Panc1 (cell line): ENCODE measurements at regions not wholly inside any gene's neighbourhood (a gene's known extent, or its start where the extent isn't known, plus 50 kb on each side); places are given as distances from the start of the nearest gene placed in this dataset.

Source experiments
- ATAC-seq: fragments of 200-7000 bp; cut with Tn5 transposase; 2 replicates; pipeline ENCODE4 v1.9.1; 2020; ENCODE audit warnings: mild to moderate bottlenecking, moderate library complexity
- BruUV-seq: library from RNA; stranded (reverse); fragments of 400-500 nt; replicated peaks from 2 replicates; lab custom pipeline; 2021; lab: Mats Ljungman, UMichigan
- CTCF ChIA-PET: fragments of 300-600 bp; sonication (Branson Sonifier 250); formaldehyde crosslinking; loops from one replicate; lab custom pipeline; 2022; ENCODE audit warnings: antibody characterized with exemption; lab: Charles Lee
- POLR2A ChIA-PET: fragments of 300-600 bp; sonication (Branson Sonifier 250); formaldehyde crosslinking; loops from one replicate; lab custom pipeline; 2022; ENCODE audit warnings: antibody characterized with exemption; lab: Charles Lee
- DNase-seq: peaks from one replicate; pipeline ENCODE4 v3.0.0-alpha.2; 2010; ENCODE audit warnings: low read depth, low spot score
- H3K27ac ChIP-seq: 2 replicates; pipeline ENCODE4 v1.5.1; 2011; ENCODE audit warnings: mild to moderate bottlenecking, low read length, inconsistent platforms
- H3K27me3 ChIP-seq: fragments of 200-500 bp; sonication (Bioruptor generic); 2 replicates; pipeline ENCODE4 v1.6.0; 2014; ENCODE audit warnings: low read length, inconsistent platforms; ENCODE audit not compliant: control insufficient read depth, insufficient read depth
- H3K36me3 ChIP-seq: fragments of 200-500 bp; sonication (Bioruptor generic); 2 replicates; pipeline ENCODE4 v1.5.1; 2014; ENCODE audit warnings: inconsistent platforms, mild to moderate bottlenecking, low read length, moderate library complexity; ENCODE audit not compliant: control insufficient read depth, insufficient read depth
- H3K4me1 ChIP-seq: 2 replicates; pipeline ENCODE4 v1.5.1; 2011; ENCODE audit warnings: inconsistent platforms, mild to moderate bottlenecking, low read length, moderate library complexity; ENCODE audit not compliant: control insufficient read depth, insufficient read depth
- H3K4me3 ChIP-seq, 2 experiments: 2 replicates each; pipeline ENCODE4 v1.5.1; 2011 to 2012; ENCODE audit warnings: low read depth in 2 of 2, low read length in 2 of 2, mild to moderate bottlenecking in 2 of 2, inconsistent platforms in 1 of 2, moderate library complexity in 1 of 2
- H3K9me3 ChIP-seq: fragments of 200-500 bp; sonication (Bioruptor generic); 2 replicates; pipeline ENCODE4 v1.5.1; 2014; ENCODE audit warnings: low read depth, mild to moderate bottlenecking, inconsistent platforms, low read length, moderate library complexity; ENCODE audit not compliant: control insufficient read depth, insufficient read depth
- CTCF ChIP-seq: fragments of 450-650 bp; IDR thresholded peaks from 2 replicates; pipeline ENCODE4 v1.5.1; 2017; ENCODE audit warnings: mild to moderate bottlenecking
- POLR2AphosphoS5 ChIP-seq: IDR thresholded peaks from 2 replicates; pipeline ENCODE4 v1.6.1; 2012; ENCODE audit warnings: mild to moderate bottlenecking, low read depth, low read length, moderate library complexity
- SIN3A ChIP-seq: IDR thresholded peaks from 2 replicates; pipeline ENCODE4 v1.6.1; 2012; ENCODE audit warnings: low read depth, mild to moderate bottlenecking, low read length, moderate library complexity, borderline replicate concordance; ENCODE audit not compliant: insufficient read depth
- TCF7L2 ChIP-seq: IDR thresholded peaks from 2 replicates; pipeline ENCODE4 v1.6.1; 2011; ENCODE audit warnings: mild to moderate bottlenecking, low read depth, low read length, inconsistent platforms
- in situ Hi-C: cut with HindIII; loops from 2 replicates; pipeline ENCODE4 v1.10.0; 2016; ENCODE audit warnings: low sequenced_read_pairs, low pct_unique_long_range_greater_than_20kb
- intact Hi-C: fragments of 100-400 bp; cut with micrococcal nuclease; formaldehyde crosslinking; loops from one replicate; pipeline ENCODE4 v1.10.0; 2022; ENCODE audit not compliant: unreplicated experiment
- TF ChIP-seq, protein P1 (sequence below), 2 experiments: IDR thresholded peaks; 2 replicates each; pipeline ENCODE4 v1.6.1; 2011 to 2012; ENCODE audit warnings: low read depth in 2 of 2, control low read depth in 1 of 2, low read length in 1 of 2, mild to moderate bottlenecking in 1 of 2, moderate library complexity in 1 of 2; ENCODE audit not compliant: insufficient read depth in 1 of 2

DNA sequence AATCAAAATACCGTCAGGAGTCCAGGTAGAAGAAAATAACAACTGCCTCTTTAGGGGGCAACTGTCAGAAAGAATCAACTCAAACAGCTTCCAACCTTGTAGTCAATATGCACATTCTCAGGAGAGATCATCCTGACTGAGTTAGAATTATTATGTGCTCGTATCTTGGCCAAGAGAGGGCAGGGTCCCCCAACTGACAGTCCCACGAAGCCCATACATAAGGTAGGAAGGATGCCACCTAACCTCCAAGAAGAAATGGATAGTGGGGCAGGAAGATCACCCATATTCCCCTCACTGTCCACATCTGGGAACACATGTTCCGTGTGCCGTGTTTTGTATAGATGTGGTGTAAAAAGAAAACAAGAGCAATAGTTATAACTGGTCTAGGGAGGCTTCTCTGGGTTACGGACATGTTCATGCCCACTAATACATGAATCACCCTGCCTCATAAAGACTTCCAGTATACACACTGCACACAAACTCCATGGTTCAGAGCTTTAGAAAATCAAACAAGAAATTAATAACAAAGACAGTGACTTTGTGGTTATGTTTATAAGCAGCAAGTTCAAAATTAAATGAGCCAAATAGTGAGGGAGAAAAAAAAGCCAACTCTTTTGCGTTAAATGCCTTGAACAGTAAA lies 295.6 kb downstream of the FGFR2 start:
- Histone ChIP-seq H3K4me3 (no peak overlapping the region), H3K9me3 (no peaks in the 10 kb centered on the region), H3K27ac (no peak overlapping the region), H3K4me1 (no peaks in the 10 kb centered on the region), H3K36me3 (no peaks in the 10 kb centered on the region), H3K27me3 (no peaks in the 10 kb centered on the region)
- POLR2A ChIA-PET = no interaction called here
- TF ChIP-seq CTCF (peak; percentile 25; the same call in 1 of the 2 replicates), SIN3A (no peak), TCF7L2 (no peak), POLR2AphosphoS5 (no peak)
- CTCF ChIA-PET = no interaction called here
- intact Hi-C loops (no loop called here), in situ Hi-C loops (no loop called here)
- peak; percentile 72; the same call in 1 of the 2 replicates for ATAC-seq
- DNase-seq = no peak
- BruUV-seq = no TSS peak

- H3K4me1 ChIP-seq = no peaks in the 10 kb centered on the region
- no peak overlapping the region for H3K4me3 ChIP-seq
- ATAC-seq (no peak), DNase-seq (no peak)
- in situ Hi-C loops = no loop called here
- H3K9me3 ChIP-seq = no peaks in the 10 kb centered on the region
- H3K36me3 ChIP-seq = no peaks in the 10 kb centered on the region
- TF ChIP-seq, protein P1, sequence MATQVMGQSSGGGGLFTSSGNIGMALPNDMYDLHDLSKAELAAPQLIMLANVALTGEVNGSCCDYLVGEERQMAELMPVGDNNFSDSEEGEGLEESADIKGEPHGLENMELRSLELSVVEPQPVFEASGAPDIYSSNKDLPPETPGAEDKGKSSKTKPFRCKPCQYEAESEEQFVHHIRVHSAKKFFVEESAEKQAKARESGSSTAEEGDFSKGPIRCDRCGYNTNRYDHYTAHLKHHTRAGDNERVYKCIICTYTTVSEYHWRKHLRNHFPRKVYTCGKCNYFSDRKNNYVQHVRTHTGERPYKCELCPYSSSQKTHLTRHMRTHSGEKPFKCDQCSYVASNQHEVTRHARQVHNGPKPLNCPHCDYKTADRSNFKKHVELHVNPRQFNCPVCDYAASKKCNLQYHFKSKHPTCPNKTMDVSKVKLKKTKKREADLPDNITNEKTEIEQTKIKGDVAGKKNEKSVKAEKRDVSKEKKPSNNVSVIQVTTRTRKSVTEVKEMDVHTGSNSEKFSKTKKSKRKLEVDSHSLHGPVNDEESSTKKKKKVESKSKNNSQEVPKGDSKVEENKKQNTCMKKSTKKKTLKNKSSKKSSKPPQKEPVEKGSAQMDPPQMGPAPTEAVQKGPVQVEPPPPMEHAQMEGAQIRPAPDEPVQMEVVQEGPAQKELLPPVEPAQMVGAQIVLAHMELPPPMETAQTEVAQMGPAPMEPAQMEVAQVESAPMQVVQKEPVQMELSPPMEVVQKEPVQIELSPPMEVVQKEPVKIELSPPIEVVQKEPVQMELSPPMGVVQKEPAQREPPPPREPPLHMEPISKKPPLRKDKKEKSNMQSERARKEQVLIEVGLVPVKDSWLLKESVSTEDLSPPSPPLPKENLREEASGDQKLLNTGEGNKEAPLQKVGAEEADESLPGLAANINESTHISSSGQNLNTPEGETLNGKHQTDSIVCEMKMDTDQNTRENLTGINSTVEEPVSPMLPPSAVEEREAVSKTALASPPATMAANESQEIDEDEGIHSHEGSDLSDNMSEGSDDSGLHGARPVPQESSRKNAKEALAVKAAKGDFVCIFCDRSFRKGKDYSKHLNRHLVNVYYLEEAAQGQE (IDR thresholded peaks at IDR 0.05; ENCODE audit: insufficient read depth in 1 of 2, low read depth in 2 of 2, low read length in 1 of 2) = no peak
- TF ChIP-seq POLR2AphosphoS5 = no peak
- no peak for TF ChIP-seq TCF7L2
- TF ChIP-seq CTCF = no peak
- no peak for TF ChIP-seq SIN3A
- POLR2A ChIA-PET = no interaction called here
- H3K27ac ChIP-seq = no peak overlapping the region
- BruUV-seq = no TSS peak
- CTCF ChIA-PET = no interaction called here
- intact Hi-C loops = no loop called here
- no peaks in the 10 kb centered on the region for H3K27me3 ChIP-seq
Measured at GRCh38 chr10:121303287-121303890, 294.9 kb downstream of the FGFR2 start.
